K562 (cell line): ENCODE measurements at regions not wholly inside any gene's neighbourhood (a gene's known extent, or its start where the extent isn't known, plus 50 kb on each side); places are given as distances from the start of the nearest gene placed in this dataset.

Source experiments
- ATAC-seq: fragments of 200-7000 bp; cut with Tn5 transposase; 3 replicates; pipeline ENCODE4 v1.9.1; 2020; ENCODE audit warnings: moderate library complexity
- BruUV-seq: library from RNA; stranded (reverse); fragments of 400-500 nt; replicated peaks from 2 replicates; lab custom pipeline; 2021; lab: Mats Ljungman, UMichigan
- CTCF ChIA-PET: fragments of 300-600 bp; formaldehyde crosslinking; extraction: SDS; loops from one replicate; lab custom pipeline; 2021; ENCODE audit warnings: low intra/inter-chr PET ratio; lab: Yijun Ruan, JAX
- POLR2A ChIA-PET: fragments of 300-600, 350-650 bp; sonication (Branson Sonifier 250); formaldehyde crosslinking; extraction: SDS; loops from one replicate; lab custom pipeline; 2021; ENCODE audit warnings: antibody characterized with exemption, inconsistent platforms; lab: Yijun Ruan, JAX
- DNase-seq, 4 experiments: peaks; one replicate each; pipeline versions ENCODE4 v3.0.0 to v3.0.0-alpha.2; 2011 to 2018; ENCODE audit warnings: low spot score in 3 of 4, mixed read lengths in 3 of 4; ENCODE audit errors: extremely low read depth in 1 of 4
- FAIRE-seq: peaks from 2 replicates; lab custom pipeline; 2011; peaks lifted over from hg19 to GRCh38; lab: Jason Lieb, UNC
- H2AFZ ChIP-seq: 2 replicates; pipeline ENCODE4 v1.6.0; 2011; ENCODE audit warnings: low read depth, low read length, control low read depth, inconsistent platforms
- H3K27ac ChIP-seq: fragments of 200-600 bp; 3 replicates; pipeline ENCODE4 v1.8.0; 2011; ENCODE audit warnings: low read depth, mild to moderate bottlenecking, control low read depth, inconsistent platforms, low read length, moderate library complexity, mixed read lengths; ENCODE audit errors: extremely low read depth
- H3K27me3 ChIP-seq, 2 experiments: fragments of 300-600 bp in 1 of 2; 2 replicates in 1 of 2; 3 replicates in 1 of 2; pipeline versions ENCODE4 v1.6.0 to v1.8.0; 2011; ENCODE audit warnings: inconsistent platforms in 2 of 2, low read length in 2 of 2, mild to moderate bottlenecking in 1 of 2, mixed read lengths in 1 of 2, moderate library complexity in 1 of 2; ENCODE audit not compliant: control insufficient read depth in 2 of 2, insufficient read depth in 2 of 2
- H3K36me3 ChIP-seq: fragments of 300-600 bp; 3 replicates; pipeline ENCODE4 v1.8.0; 2011; ENCODE audit warnings: mild to moderate bottlenecking, low read length, inconsistent platforms; ENCODE audit not compliant: control insufficient read depth, insufficient read depth
- H3K4me1 ChIP-seq, 2 experiments: fragments of 200-600 bp in 1 of 2; replicated peaks in 1 of 2; 2 replicates in 1 of 2; 3 replicates in 1 of 2; pipeline versions ENCODE4 v1.5.1 to v1.8.0; 2011; ENCODE audit warnings: inconsistent platforms in 2 of 2, low read length in 2 of 2, mild to moderate bottlenecking in 1 of 2, mixed read lengths in 1 of 2, moderate library complexity in 1 of 2; ENCODE audit not compliant: control insufficient read depth in 2 of 2, insufficient read depth in 2 of 2
- H3K4me2 ChIP-seq: 2 replicates; pipeline ENCODE4 v1.6.1; 2011; ENCODE audit warnings: low read length, control low read depth, inconsistent platforms, mixed read lengths; ENCODE audit not compliant: insufficient read depth
- H3K4me3 ChIP-seq: fragments of 200-600 bp; sonication (generic), shearing (Covaris generic); 2 replicates; pipeline ENCODE4 v1.5.1; 2016; ENCODE audit warnings: control low read depth, inconsistent platforms
- H3K79me2 ChIP-seq: fragments of 200-600 bp; 3 replicates; pipeline ENCODE4 v1.8.0; 2011; ENCODE audit warnings: low read length, inconsistent platforms; ENCODE audit not compliant: control insufficient read depth, insufficient read depth
- H3K9ac ChIP-seq, 2 experiments: 2 replicates each; pipeline versions ENCODE4 v1.6.0 to v1.6.1; 2011; ENCODE audit warnings: low read depth in 2 of 2, low read length in 2 of 2, control low read depth in 1 of 2, inconsistent platforms in 1 of 2, mild to moderate bottlenecking in 1 of 2, mixed read lengths in 1 of 2; ENCODE audit not compliant: insufficient read depth in 1 of 2
- H3K9me1 ChIP-seq: one replicate; pipeline ENCODE4 v1.6.0; 2011; ENCODE audit warnings: inconsistent platforms, mild to moderate bottlenecking, low read length, moderate library complexity; ENCODE audit not compliant: control insufficient read depth, insufficient read depth
- H3K9me3 ChIP-seq: replicated peaks from 2 replicates; pipeline ENCODE4 v1.5.1; 2011; ENCODE audit warnings: low read depth, low read length, inconsistent platforms; ENCODE audit not compliant: control insufficient read depth, insufficient read depth
- H4K20me1 ChIP-seq: replicated peaks from 2 replicates; pipeline ENCODE4 v1.6.1; 2011; ENCODE audit warnings: low read length, inconsistent platforms, mixed read lengths; ENCODE audit not compliant: control insufficient read depth, insufficient read depth
- E2F5 ChIP-seq: sonication (generic); formaldehyde crosslinking; IDR thresholded peaks from 2 replicates; pipeline ENCODE4 v1.8.0; 2022; ENCODE audit warnings: mild to moderate bottlenecking, missing genetic modification reagents
- XRCC4 ChIP-seq: IDR thresholded peaks from one replicate; pipeline ENCODE4 v1.6.1; 2011; ENCODE audit not compliant: insufficient read depth, insufficient read length; ENCODE audit errors: extremely low read depth
- ZBTB43 ChIP-seq: sonication (generic); formaldehyde crosslinking; IDR thresholded peaks from 2 replicates; pipeline ENCODE4 v1.8.0; 2023; ENCODE audit warnings: mild to moderate bottlenecking, missing genetic modification reagents
- ZNF398 ChIP-seq: fragments of 250-450 bp; sonication (Bioruptor Pico); IDR thresholded peaks from 2 replicates; pipeline ENCODE4 v1.8.0; 2021; ENCODE audit warnings: moderate library complexity, mild to moderate bottlenecking, inconsistent platforms
- WGBS: fragments of 100-300 bp; shearing (Covaris generic); methylation state at CpG from one replicate; pipeline ENCODE4 v1.1.6; 2016; ENCODE audit warnings: low coverage, mixed read lengths; ENCODE audit not compliant: insufficient coverage; ENCODE audit errors: missing lambda C conversion rate; 5-methylcytosine and 5-hydroxymethylcytosine counted together
- in situ Hi-C: fragments of 300-500 bp; cut with MboI; formaldehyde crosslinking; loops from 4 replicates; pipeline ENCODE4 v1.15.0; 2018; ENCODE audit warnings: inconsistent platforms, mixed read lengths
- intact Hi-C: fragments of 100-400 bp; cut with micrococcal nuclease; formaldehyde crosslinking; loops from 2 replicates; pipeline ENCODE4 v1.14.2; 2022

- FAIRE-seq (no peak), ATAC-seq (peak; percentile 6; the same call in 2 of the 3 replicates), DNase-seq (no peak)
- Histone ChIP-seq H3K9me1 (no peaks in the 10 kb centered on the region), H3K79me2 (no peaks in the 10 kb centered on the region), H3K4me2 (no peak overlapping the region), H3K9me3 (no peaks in the 10 kb centered on the region), H3K27me3 (peaks cover 39 to 69% of the 10 kb centered on the region in 2 experiments), H3K27ac (no peak overlapping the region), H2AFZ (no peak overlapping the region), H3K36me3 (no peaks in the 10 kb centered on the region), H4K20me1 (peaks cover 22% of the 10 kb centered on the region), H3K9ac (no peak overlapping the region), H3K4me3 (no peak overlapping the region), H3K4me1 (peaks cover 0 to 16% of the 10 kb centered on the region in 2 experiments; a peak in 2 of 5 replicates)
- CTCF ChIA-PET: interaction anchor here (1.4 kb wide), 1 partner anchor 349 kb away, joined by 4 read pairs; no protein-coding TSS in a partner anchor
- BruUV-seq: no TSS peak
- 36% methylated on average over 28 of the region's 38 CpGs for WGBS
- TF ChIP-seq XRCC4 (no peak), ZBTB43 (CRISPR knock-in tag) (no peak), E2F5 (CRISPR knock-in tag) (no peak), ZNF398 (CRISPR knock-in tag) (no peak)
- intact Hi-C loops: no loop called here
- in situ Hi-C loops: no loop called here
- POLR2A ChIA-PET: interaction anchor here (0.5 to 1.4 kb wide), 2 partner anchors 10 to 22 kb away, joined by 3 to 4 read pairs; no protein-coding TSS in a partner anchor
Observed at GRCh38 chr5:1667648-1668140, 131.9 kb downstream of the MRPL36 start.
